Activated CD4-positive, alpha-beta T cell treated with anti-CD3 and anti-CD28 coated beads, Interleukin-10, Interleukin-2, amounts not matched to agents 100 ng/mL and 50 ng/mL, durations not matched to agents 16 hours and 8 hours (primary cell): ENCODE measurements at regions not wholly inside any gene's neighbourhood (a gene's known extent, or its start where the extent isn't known, plus 50 kb on each side); places are given as distances from the start of the nearest gene placed in this dataset.
"Not testable (repeated sequence)": the region's sequence is repeated elsewhere in the genome, so short reads cannot be mapped to it uniquely, and the experiment has no call there.

Experiments used
- DNase-seq: peaks from one replicate; pipeline ENCODE4 v3.0.0-alpha.2; 2020

DNA sequence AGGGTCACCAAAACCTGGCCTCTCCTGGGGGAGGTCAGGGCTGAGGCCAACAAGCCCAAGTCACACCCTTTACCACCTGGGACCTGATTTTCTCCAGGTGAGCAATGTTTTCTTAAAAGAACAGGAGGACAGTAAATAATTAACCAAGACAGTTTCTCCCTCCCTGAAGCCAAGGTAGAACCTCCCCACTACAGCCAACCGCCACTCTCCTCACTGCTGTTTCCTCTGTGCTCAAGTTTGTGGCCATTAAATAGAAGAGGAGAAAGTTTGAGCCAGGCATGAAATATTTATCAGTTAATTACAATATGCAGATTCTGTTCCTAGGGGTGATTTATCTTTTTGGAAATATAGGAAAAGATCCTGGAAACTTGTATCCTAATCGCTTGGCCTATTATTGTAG is 150.6 kb upstream of the ANKRD20A1 start:
- DNase-seq: not testable (repeated sequence)

DNA sequence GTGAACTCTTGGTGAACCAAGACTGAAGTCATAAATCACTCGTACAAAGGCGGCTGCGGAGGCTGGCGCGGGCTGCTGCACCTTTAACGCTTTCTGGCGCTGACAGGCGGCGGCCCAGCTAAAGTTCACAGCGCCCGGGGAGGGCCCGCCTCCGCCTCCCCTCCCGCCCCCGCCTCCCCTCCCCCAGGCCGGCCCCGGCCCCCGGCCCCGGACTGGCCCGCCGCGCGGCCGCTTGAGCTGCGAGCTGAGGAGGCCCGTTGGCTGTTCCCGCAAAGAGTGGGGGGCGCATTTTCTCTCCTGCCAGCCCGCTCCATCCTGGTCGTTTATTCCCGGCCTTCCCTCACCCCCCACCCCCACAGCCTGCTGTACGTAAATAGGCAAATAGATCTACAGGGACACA is 147.3 kb upstream of the ANKRD20A1 start:
- not testable (repeated sequence) for DNase-seq

DNA sequence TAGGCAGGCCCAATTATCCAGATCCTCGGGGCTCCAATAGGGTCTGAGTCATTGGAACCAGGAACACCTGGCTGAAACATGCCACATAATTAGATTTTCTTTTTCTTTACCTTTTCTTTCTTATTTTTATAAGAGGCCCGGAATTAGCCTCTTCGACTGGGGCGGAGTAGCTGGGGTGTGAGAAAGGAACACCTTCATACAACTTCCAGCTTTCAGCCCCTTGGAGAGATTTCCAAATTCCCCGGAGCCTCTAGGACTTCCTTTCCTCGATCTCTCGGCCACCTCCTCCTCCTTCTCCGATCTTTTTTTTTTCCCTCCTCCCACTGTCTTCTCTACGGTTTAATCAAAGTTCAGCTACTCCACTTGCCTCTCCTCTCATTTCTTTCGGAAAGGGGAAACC is 146.8 kb upstream of the ANKRD20A1 start:
- not testable (repeated sequence) for DNase-seq

DNA sequence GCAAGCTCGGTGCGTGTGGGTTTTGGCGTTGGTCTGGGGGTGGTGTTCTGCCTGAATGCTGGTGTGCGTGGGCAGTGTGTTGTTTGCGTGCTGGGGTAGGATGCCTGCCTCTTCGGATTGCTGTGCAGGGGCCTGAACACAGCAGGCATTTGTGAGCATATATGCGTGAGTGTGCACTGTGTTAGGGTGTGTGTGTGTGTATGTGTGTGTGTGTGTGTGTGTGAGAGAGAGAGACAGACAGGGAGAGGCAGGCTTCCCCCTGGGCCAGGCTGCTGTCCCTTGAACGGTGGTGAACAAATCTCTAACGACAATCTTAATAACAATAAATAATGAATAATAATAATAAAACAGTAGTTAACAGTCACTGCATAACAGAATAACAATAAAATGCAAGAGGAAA is 145.8 kb upstream of the ANKRD20A1 start:
- DNase-seq: not testable (repeated sequence)

GRCh38 chr9:67717830-67718388 is 140.8 kb upstream of the ANKRD20A1 start:
- DNase-seq: peak; percentile 24

- not testable (repeated sequence) for DNase-seq
These were observed 138.2 kb upstream of the ANKRD20A1 start for GRCh38 chr9:67720491-67720890.

DNA sequence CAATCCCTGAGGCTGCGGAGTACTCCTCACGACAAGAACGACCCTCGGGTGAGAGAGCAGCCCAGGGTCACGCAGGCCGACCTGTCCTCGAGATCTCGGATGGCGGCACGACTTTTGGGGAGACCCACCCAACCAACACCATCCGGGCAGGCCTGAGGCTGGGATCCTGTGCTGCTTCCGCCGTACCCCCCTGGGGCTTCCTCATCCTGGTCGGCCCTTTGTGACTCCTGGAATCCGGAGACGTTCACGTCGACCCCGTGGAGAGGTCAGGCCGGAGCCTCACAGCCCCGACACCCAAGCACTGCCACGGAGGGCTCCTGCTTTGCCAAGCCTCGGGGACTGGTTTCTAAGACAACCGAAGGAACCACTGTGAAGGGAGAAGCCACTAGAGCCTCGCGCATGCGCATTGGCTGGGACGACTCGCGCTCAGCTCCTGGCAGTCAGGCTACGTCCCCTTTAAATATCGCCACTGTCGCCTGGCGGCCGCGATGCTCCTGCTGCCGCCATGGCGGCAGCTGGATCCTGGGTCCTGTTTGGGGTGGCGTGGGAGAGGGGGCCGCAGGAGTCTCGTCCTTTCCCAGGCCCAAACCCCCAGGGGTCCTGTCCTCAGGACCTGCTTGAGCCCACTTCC is 136.2 kb upstream of the ANKRD20A1 start:
- DNase-seq: not testable (repeated sequence)

DNA sequence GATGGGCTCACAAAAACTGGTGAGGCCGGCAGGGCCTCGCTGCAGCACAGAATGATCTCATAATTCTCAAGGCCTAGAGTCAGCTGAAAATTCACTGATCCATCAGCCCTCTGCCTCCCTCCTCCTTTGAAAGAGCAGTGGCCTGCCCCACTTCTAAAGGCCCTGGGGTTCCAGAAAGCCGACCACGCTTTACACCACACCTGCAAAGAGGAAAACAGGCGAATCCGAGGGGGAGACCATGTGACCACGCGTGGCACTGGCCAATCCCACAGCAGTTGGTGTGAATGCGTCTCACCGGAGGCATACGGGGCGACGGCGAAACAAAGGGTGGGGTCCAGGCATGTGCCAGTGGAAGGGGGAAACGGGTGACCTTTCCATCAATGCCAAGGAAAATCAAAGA is 135.5 kb upstream of the ANKRD20A1 start:
- peak; percentile 16 for DNase-seq

DNA sequence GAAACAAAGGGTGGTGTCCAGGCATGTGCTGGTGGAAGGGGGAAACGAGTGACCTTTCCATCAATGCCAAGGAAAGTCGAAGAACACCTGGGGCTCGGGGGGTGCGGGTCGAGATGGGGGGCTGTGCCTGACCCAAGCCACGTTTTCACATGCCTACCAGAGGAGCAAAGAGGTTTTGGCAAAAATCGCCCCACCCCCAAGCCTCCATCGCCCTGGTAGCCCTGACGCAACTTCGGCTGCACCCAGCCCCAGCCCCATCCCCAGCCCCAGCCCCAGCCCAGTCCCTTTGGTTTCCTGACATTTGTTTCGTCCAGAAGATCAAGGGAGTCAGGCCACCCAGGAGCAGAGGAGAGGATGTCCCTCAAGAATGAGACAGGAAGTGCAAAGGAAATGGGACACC is 133.8 kb upstream of the ANKRD20A1 start:
- peak; percentile 20 for DNase-seq

- peak; percentile 0 for DNase-seq
These were observed 132.3 kb upstream of the ANKRD20A1 start for GRCh38 chr9:67726213-67726988.

DNA sequence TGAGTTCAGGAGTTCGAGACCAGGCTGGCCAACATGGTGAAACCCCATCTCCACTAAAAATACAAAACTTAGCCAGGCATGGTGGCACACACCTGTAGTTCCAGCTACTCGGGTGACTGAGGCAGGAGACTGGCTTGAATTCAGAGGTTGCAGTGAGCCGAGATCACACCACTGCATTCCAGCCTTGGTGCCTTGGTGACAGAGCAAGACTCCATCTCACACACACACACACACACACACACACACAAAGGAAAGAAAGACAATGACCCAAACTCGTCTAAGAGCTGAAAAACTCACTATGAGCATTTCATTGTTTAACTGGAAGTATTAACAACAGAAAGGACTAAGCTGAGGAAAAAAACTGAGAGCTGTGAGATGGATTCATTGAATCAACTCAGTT is 95.6 kb upstream of the ANKRD20A1 start:
- not testable (repeated sequence) for DNase-seq

DNA sequence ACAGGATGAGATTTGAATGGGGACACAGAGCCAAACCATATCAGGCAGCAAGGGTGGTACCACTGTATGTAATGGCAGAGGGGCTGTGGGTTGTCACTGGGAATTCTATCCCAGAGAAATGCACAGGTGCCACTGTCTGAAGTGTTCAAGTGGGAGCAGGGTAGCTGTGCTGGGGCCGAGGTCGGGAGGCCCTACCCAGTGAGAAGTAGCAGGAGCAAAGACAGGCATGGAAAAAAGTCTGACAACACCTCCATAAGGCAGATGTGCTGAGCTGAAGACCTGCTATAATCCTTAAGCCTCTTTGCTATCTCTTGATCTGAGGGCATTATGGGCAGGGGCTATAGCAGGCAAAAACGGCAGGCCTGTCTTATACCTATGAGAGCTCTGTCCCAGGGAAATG is 86.9 kb upstream of the ANKRD20A1 start:
- not testable (repeated sequence) for DNase-seq

GRCh38 chr9:67800170-67800569 is 58.6 kb upstream of the ANKRD20A1 start:
- DNase-seq: not testable (repeated sequence)
